Lung microvascular endothelial cell (primary cell): ENCODE measurements at regions not wholly inside any gene's neighbourhood (a gene's known extent, or its start where the extent isn't known, plus 50 kb on each side); places are given as distances from the start of the nearest gene placed in this dataset.
"Not testable (repeated sequence)": the region's sequence is repeated elsewhere in the genome, so short reads cannot be mapped to it uniquely, and the experiment has no call there.

Experiments
- DNase-seq, 2 donors: peaks; one replicate each; pipeline versions ENCODE4 v3.0.0 to v3.0.0-alpha.2; 2010; ENCODE audit warnings: low read depth in 2 of 2

DNA sequence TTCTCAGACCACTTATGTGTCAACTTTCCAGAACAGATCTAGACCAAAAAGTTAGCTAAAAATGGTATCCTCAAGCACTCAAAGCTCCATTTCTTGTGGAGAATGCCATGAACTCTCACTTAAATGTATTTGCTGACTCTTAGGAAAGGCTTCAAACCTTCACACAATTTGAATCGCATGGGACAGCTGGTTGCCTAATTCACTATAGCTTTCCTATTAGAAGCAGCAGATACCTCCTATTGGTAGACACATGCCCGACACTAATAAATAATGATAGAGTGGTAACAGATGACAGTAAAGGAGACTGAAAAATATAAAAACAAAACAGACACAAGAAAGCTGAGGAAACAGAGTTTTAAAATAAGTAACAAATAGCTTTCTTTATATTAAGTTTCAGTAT is 818.5 kb downstream of the XPNPEP1 start:
- no peak for DNase-seq

DNA sequence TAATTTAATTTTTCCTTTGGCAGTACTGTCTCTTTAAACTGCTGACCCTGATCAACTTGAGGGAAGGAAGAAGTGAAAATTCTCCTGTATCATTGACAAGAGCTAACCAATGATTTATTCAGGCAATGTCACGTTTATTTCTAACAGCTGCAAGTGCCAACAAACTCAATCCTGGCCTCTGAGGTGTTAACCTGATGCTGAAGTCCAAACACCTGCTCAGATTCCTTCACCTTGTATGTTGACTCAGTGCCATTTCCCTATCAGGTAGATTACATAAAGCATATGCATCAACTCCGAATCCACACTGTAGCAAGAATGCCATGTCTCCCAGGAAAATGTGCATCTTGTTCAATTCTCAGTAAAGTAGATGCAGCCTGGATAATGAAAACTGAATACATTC is 820.0 kb downstream of the XPNPEP1 start:
- no peak for DNase-seq

GRCh38 chr10:109089779-109090178 is 833.5 kb downstream of the XPNPEP1 start:
- DNase-seq, result no peak

DNA sequence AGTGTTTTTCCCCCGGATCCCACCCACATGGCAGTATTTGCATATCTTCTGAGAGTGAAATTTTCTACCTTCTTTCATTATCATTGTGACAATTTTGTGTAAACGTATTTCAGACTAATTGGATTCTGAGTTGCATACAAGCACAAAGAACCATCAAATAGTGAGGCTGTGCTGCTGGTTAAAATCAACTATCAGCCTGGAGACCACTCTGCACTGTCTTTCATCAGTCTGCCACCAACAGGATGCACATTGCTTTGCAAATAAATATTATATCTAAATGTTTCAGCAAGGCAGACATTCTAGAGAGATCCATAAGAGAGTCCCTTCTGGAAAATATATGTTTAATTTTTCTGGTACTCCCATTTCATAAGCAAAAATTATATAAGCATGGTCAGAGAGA is 851.8 kb downstream of the XPNPEP1 start:
- DNase-seq, result no peak

DNA sequence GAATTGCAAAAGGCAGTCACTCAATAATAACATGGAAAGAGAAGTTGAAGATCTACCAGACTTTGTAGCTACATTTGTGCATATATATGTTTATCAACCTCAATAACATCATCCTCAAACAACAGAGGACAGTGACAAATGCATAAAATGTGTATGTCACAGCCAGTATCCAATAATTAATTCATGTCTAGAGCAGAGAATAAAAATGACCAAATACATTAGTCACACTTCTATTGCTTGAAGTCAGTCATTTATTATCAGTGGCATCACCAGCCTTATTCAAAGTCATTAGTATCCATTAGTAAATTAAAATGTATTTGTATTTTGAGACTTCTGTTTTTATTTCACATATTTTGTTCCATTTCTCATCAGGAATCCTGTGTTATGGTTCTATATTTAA is 852.8 kb downstream of the XPNPEP1 start:
- no peak for DNase-seq

DNA sequence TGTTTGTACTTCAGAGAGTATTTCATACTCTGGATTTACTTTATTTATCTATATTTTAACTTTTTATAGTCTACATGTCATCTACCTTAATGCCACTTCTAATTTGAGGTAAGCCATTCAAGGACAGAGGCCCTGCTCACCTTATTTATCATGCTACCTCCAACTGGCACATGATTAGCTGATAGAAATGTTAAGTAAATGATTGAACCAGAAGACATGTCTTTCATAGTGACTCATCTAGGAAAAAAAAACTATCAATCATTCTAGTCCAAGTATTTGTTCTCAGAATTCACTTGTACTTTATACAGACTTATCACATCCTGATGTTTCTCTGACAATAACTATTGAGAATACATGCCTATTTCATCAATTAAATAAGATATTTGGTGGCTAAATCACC is 856.3 kb downstream of the XPNPEP1 start:
- DNase-seq, result no peak

GRCh38 chr10:109065821-109066220 is 857.5 kb downstream of the XPNPEP1 start:
- DNase-seq, result no peak

DNA sequence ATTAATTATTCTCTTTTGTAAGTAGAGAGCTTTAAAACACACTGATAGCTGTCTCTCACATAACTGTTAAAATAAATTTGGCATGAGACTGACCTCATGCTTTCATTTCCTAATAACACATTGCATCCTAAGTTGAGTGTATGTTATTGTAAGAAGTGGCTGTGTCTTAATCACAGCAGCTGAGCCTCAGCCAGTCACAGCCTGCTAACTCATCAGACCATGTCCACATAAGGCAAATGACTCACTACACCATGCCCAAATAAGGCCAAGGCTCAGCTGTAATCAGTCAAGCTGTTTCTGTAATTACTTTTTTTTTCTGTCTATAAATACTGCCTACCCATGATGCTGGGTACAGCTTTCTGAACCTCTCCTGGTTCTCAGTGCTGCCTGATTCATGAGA is 860.9 kb downstream of the XPNPEP1 start:
- DNase-seq, result no peak

DNA sequence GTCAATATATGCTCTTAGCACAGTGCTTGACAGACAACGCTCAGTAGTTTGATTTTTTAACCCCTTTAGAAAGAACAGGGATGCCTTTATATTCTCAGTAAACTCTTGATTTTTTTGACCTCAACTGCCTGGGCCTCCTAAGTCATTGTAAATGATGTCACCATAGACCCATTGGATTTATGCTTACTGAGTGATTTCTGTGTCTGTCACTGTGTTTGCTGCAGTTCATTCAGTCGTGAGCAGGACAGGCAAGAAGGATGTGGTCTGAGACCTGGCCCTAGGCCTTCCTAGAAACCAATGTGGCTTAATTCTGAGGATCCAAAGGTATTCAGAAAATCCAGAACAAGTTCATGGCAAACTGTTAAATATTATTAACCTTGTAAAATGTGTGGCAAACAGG is 868.1 kb downstream of the XPNPEP1 start:
- no peak for DNase-seq

GRCh38 chr10:109047856-109048255 is 875.5 kb downstream of the XPNPEP1 start:
- DNase-seq, result no peak

DNA sequence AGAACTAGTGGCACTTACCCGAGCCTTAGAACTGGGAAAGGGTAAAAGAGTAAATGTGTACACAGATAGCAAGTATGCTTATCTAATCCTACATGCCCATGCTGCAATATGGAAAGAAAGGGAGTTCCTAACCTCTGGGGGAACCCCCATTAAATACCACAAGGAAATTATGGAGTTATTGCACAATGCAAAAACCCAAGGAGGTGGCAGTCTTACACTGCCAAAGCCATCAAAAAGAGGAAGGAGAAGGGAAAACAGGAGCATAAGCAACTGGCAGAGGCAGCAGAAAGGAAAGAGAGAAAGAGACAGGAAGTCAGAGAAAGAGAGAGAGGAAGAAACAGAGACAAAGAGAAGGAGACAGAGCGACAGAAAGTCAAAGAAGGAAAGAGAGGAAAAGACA is 876.9 kb downstream of the XPNPEP1 start:
- DNase-seq, result not testable (repeated sequence)

- DNase-seq, result no peak
Measured at GRCh38 chr10:109040622-109041021, 882.7 kb downstream of the XPNPEP1 start.

GRCh38 chr10:109037978-109038377 is 885.3 kb downstream of the XPNPEP1 start:
- DNase-seq, result no peak

DNA sequence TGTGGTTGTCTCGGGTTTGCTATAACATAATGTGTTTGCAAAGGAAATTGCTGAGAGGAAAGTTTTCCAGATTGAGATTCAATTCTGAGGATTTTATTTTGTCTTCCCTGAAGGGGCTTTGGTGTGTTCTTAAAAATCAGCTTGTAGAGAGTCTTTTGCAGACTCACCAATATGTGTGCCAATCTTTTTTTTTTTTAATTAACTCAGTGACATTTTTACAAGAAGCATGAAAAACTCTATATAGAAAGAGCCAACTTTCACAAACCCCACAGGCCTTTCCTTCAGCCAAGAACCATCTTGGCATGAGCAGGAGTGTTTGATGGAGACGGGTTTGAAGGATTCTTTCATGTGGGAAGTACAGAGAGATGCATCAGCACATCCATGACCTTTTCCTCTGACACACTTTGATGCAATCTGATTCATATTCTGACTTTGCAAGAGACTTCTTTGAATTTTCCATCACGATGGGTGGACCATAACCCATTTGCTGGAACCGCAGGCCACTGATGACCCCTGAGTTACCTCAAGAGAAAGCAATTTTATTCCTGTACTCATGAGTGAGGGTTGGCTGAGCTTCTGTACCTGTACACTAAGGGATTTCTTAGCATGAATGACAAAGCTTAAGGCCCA is 892.6 kb downstream of the XPNPEP1 start:
- no peak for DNase-seq

DNA sequence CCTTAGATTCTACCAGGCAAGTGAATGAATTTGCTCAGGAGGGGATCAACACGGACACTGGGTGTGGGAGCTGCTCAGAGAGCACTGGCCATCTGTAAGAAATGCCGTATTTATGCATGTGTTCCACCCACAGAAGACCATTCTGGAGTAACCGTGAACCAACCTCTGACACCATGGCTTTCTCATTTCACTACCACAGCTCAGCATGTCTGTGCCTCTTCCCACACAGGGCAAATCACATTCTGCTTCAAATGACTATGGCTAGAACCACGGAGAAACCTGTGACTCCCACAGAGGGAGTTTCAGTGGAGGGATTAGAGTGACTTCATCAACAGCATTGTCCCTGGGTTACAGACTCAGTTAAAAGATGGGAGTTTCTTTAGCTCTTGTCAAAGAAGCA is 893.4 kb downstream of the XPNPEP1 start:
- no peak for DNase-seq

DNA sequence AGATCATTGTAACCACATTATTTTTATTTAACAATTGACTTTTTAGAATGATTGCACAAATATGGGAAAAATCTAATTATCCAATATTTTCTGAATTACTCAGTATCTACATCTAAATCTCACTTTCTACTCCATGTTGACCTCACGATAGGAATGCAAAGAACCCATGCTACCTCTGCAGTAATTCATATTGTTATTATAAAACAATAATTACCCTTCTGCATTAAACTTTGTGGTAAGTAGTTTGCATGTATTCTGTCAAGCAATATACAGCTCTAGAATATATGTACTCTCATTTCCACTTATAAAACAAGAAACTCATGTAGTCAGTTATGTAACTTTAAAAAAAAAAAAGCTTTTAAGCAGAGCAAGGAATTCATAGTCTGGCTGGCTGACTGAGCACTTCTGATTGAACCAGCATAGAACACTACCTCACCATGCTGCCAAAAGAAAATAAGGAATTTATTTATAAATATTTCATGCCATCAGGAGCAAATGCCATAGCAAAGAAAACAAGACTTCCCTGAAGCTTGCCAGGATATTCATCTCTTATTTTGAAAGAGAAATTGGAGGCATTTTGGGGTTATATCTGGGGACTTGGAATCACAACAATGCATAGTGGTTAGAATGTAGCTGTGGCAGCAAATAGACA is 895.7 kb downstream of the XPNPEP1 start:
- no peak for DNase-seq

DNA sequence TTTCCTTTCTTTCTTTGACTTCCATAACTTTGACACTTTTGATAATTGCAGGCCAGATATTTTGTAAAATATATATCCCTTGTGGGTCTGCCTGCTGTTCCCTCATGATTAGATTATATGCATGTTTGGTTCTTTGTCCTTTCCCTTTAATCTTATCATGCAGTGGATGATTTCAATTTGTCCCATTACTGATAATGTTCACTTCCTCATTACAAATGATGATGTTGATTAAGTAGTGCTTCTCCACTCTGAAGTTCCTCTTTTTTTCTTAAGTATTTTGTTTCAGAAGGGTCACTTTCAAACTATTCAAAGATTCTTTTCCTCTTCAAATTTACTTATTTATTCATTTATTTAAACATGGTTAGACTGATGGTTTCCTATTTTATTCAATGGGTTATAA is 898.1 kb downstream of the XPNPEP1 start:
- DNase-seq, result no peak

DNA sequence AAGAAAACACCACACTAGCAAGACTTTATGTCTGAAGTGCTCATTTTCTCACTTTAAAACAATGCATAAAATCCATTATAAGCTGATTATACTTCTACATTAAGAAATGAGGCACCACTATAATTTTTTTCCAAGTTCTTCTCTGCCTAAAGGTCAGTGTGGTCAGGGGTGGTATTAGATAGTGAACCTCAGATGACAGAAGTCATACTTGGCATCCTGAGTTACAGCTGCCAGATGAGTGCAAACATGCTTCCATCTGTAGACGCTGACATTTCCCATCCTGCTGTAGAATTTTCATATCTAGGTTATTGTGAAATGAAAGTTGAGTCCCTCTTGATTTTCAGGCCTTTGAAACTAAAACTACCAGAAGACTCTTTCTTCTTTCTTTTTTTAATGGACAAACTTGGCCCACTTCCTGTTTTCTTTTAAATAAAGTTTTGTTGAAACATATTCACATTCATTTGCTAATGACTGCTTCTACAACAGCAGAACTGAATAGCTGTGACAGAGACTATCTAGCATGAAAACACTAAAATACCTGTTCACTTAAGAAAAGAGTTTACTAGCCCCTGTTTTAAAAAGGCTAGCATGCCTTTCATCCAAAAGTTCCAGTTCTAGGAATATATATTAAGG is 900.8 kb downstream of the XPNPEP1 start:
- DNase-seq, result no peak

DNA sequence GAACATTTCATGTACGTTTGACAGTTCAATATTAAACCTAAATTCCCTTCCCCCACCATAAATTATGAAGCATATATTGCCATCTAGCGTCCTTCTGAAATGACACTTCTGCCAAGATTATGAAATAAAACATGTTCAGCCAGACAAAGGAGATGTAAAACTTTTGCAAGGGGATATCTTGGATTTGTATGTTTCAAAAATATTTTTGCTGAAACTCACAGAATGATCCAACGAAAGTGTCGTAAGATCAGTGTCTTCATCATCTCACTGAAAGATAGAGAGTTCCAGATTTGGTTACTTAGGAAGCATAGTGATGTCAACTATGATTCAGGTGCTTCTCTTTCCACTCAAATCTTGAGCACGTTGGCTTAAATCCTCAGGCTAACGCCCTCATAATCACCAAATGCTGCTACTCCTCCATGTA is 904.3 kb downstream of the XPNPEP1 start:
- no peak for DNase-seq

DNA sequence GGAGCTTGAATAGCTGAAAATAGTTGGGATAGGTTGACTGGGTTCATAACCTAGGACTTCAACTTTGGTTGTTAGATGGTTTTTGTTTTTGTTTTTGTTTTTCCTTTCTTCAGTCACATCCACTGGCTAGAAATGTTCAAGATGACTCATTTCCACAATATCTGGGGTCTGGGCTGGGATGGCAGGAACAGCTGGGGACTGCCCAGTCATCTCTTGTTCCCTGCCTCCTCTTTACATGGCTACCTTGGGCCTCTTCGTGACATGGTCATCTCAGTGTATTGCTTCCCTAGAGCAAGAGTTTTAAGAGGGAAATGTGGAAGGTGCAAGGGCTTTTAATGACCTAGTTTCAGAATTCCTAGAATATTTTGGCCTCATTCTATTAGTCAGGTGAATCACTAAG is 915.8 kb downstream of the XPNPEP1 start:
- DNase-seq, result no peak

DNA sequence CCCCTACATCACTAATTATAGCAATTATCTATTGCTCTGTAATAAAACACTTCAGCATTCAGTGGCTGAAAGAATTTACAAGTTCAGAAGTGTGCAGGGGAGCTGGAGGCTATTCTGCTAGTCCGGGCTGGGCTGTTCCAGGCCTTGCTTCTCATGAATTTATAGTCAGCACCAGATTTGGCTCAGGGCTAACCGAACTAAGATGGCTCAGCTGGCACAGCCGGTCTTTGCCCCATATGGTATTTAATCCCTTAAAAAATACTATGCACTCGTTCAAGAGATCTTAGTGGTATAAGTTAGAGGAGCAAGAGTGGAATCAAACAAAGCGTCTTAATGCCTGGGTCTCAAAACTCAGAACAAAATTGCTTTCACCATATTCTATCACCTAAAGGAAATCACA is 932.9 kb downstream of the XPNPEP1 start:
- DNase-seq, result no peak

DNA sequence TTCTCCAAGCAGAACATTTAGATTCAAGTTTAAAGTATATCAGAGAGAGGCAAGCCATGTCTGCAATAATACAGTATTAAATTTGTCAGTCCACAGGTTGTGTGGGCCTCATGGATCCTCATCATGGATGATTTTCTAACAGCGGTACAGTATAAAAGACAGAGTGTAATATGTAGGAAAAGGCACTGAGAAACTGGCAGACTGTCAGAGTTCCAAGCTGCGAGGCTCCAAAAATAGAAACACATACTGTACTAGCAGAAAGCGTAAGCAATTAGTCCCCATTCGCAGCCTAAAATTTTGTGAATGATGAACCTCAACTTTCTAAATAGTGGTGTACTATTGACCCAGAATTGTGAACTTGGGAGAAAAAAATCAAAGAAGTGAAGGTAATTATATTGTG is 933.3 kb downstream of the XPNPEP1 start:
- DNase-seq, result no peak

GRCh38 chr10:108982159-108982558 is 941.2 kb downstream of the XPNPEP1 start:
- no peak for DNase-seq
